CD4-positive, alpha-beta T cell (primary cell): ENCODE measurements at regions not wholly inside any gene's neighbourhood (a gene's known extent, or its start where the extent isn't known, plus 50 kb on each side); places are given as distances from the start of the nearest gene placed in this dataset.
"Not testable (repeated sequence)": the region's sequence is repeated elsewhere in the genome, so short reads cannot be mapped to it uniquely, and the experiment has no call there.

Source experiments
- ATAC-seq: fragments of 200-7000 bp; cut with Tn5 transposase; one replicate; pipeline ENCODE4 v1.10.0; 2022; ENCODE audit warnings: mild to moderate bottlenecking; ENCODE audit not compliant: poor library complexity
- CTCF ChIA-PET: fragments of 350-600 bp; sonication (Branson Sonifier 250); formaldehyde crosslinking; loops from one replicate; lab custom pipeline; 2021; ENCODE audit warnings: antibody characterized with exemption, inconsistent platforms; lab: Charles Lee
- POLR2A ChIA-PET: fragments of 350-600 bp; sonication (Branson Sonifier 250); formaldehyde crosslinking; loops from one replicate; lab custom pipeline; 2021; ENCODE audit warnings: antibody characterized with exemption, inconsistent platforms; lab: Charles Lee
- DNase-seq, 14 experiments: peaks; one replicate each; pipeline ENCODE4 v3.0.0-alpha.2; 2013 to 2020; ENCODE audit warnings: mixed read lengths in 2 of 14
- H3K27ac ChIP-seq, 2 donors: one replicate each; pipeline versions ENCODE4 v1.5.1 to v1.7.0; 2013; ENCODE audit warnings: low read length in 2 of 2, low read depth in 1 of 2, mild to moderate bottlenecking in 1 of 2
- H3K27me3 ChIP-seq, 2 experiments: 1 replicate in 1 of 2; 2 replicates in 1 of 2; pipeline versions ENCODE4 v1.6.1 to v1.7.0; 2013; ENCODE audit warnings: low read length in 2 of 2, control low read depth in 1 of 2, mild to moderate bottlenecking in 1 of 2, moderate library complexity in 1 of 2; ENCODE audit not compliant: insufficient read depth in 2 of 2, control insufficient read depth in 1 of 2
- H3K36me3 ChIP-seq: one replicate; pipeline ENCODE4 v1.6.1; 2013; ENCODE audit warnings: low read length, control low read depth; ENCODE audit not compliant: insufficient read depth
- H3K4me1 ChIP-seq: one replicate; pipeline ENCODE4 v1.6.1; 2013; ENCODE audit warnings: low read length, control low read depth; ENCODE audit not compliant: insufficient read depth
- H3K4me3 ChIP-seq: one replicate; pipeline ENCODE4 v1.5.1; 2013; ENCODE audit warnings: mild to moderate bottlenecking, low read length, moderate library complexity
- H3K9me3 ChIP-seq, 2 experiments: 1 replicate in 1 of 2; 2 replicates in 1 of 2; pipeline versions ENCODE4 v1.6.1 to v1.7.0; 2013; ENCODE audit warnings: low read length in 2 of 2, mild to moderate bottlenecking in 2 of 2, control low read depth in 1 of 2, moderate library complexity in 1 of 2; ENCODE audit not compliant: control insufficient read depth in 1 of 2, insufficient read depth in 1 of 2
- H3K27ac Mint-ChIP-seq: one replicate; pipeline ENCODE4 v1.8.0; 2020; ENCODE audit warnings: mixed read lengths
- H3K27me3 Mint-ChIP-seq: one replicate; pipeline ENCODE4 v1.8.0; 2021; ENCODE audit warnings: mixed read lengths
- H3K36me3 Mint-ChIP-seq: one replicate; pipeline ENCODE4 v1.8.0; 2021; ENCODE audit warnings: low read depth, mixed read lengths
- H3K4me1 Mint-ChIP-seq: one replicate; pipeline ENCODE4 v1.8.0; 2021; ENCODE audit warnings: low read depth, mixed read lengths
- H3K4me3 Mint-ChIP-seq: one replicate; pipeline ENCODE4 v1.8.0; 2020; ENCODE audit warnings: mild to moderate bottlenecking, mixed read lengths
- H3K9me3 Mint-ChIP-seq: one replicate; pipeline ENCODE4 v1.8.0; 2020; ENCODE audit warnings: mixed read lengths
- CTCF ChIP-seq: fragments of 200-600 bp; IDR thresholded peaks from one replicate; pipeline ENCODE4 v1.8.0; 2022; ENCODE audit warnings: antibody characterized with exemption, mild to moderate bottlenecking
- intact Hi-C, 2 experiments: fragments of 100-400 bp; cut with DNase I in 1 of 2; cut with micrococcal nuclease in 1 of 2; formaldehyde crosslinking; loops; one replicate each; pipeline versions ENCODE4 v1.15.1 to v1.9.0; 2023 to 2025; cut with DNase I, micrococcal nuclease

DNA sequence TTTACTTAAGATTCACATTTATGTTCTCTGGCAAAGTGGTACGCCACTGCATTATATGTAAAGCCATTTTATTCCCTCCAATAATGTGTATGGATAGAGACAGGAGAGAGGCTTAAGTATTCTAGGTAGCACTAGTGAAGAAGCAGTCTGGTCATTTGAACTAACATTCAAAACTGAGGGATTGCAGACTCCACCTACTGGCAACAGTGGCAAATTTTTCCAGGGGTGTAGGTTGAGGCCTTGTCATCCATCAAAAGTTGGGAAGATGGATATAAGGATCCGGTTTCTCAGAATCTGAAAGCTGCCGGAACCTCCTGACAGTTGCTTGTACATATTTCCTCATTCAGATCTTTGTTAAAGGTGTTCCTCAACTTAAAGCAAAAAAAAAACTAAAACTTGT lies 465.5 kb upstream of the FSHR start:
- Histone ChIP-seq H3K36me3 (no peaks in the 10 kb centered on the region), H3K4me3 (no peak overlapping the region), H3K4me1 (no peaks in the 10 kb centered on the region), H3K27ac (no peak overlapping the region), H3K27me3 (no peaks in the 10 kb centered on the region), H3K9me3 (no peaks in the 10 kb centered on the region)
- DNase-seq (no peak), ATAC-seq (no peak)
- no peak overlapping the region for H3K27ac Mint-ChIP-seq
- H3K4me3 Mint-ChIP-seq, result no peak overlapping the region
- CTCF ChIA-PET, result no interaction called here
- intact Hi-C loops, result no loop called here
- peaks cover 2% of the 10 kb centered on the region for H3K9me3 Mint-ChIP-seq
- no peaks in the 10 kb centered on the region for H3K4me1 Mint-ChIP-seq
- H3K36me3 Mint-ChIP-seq, result no peaks in the 10 kb centered on the region
- H3K27me3 Mint-ChIP-seq, result no peaks in the 10 kb centered on the region
- POLR2A ChIA-PET, result no interaction called here
- no peak for TF ChIP-seq CTCF

DNA sequence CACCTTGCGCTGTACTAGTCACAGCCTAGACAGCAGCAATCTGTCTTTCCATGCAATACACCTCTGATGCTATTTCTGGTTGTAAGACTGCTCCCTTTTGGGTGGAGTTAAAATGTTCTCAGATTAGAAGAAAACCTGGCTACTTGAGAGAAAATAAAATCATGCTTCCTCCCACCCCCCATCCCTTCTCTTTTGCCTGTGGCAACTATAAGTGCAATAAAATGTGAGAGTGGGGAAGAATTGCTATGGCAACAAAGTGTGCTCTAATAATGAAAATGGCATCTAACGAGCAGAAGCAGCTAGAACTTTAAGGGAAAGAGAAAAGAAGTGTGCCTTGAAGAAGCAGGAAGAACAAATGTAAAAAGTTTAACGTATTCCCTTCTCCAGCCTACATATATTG lies 464.2 kb upstream of the FSHR start:
- Mint-ChIP-seq H3K27ac (no peak overlapping the region), H3K4me3 (no peak overlapping the region)

DNA sequence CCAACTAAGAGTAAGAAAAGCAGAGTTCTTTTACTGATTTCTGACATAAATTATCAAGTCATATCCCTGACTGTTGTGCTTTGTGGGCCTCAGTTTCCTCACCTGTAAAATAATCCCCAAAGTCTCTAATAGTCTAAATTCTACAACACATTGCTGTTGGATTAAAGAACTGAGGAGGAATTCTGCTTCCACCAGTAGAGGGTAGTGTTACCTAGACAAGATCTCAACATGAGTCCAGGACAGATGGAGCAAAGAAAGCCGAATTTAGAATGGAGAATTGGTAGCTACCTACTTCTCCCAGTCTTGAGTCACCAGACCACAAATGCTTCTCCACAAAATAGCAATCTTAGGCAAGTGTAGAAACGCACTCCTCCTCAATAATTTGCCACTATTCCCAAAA lies 462.5 kb upstream of the FSHR start:
- no peaks in the 10 kb centered on the region for H3K27me3 Mint-ChIP-seq
- intact Hi-C loops, result no loop called here
- H3K27ac ChIP-seq, result no peak overlapping the region
- peaks cover 0 to 3% of the 10 kb centered on the region in 2 experiments for H3K9me3 ChIP-seq
- H3K4me3 Mint-ChIP-seq, result no peak overlapping the region
- H3K4me1 Mint-ChIP-seq, result no peaks in the 10 kb centered on the region
- DNase-seq (no peak), ATAC-seq (no peak)
- H3K36me3 Mint-ChIP-seq, result no peaks in the 10 kb centered on the region
- H3K36me3 ChIP-seq, result no peaks in the 10 kb centered on the region
- ChIA-PET CTCF (interaction anchor here (1.8 kb wide), 1 partner anchor 9 kb away, joined by 6 read pairs; no protein-coding TSS in a partner anchor), POLR2A (no interaction called here)
- TF ChIP-seq CTCF, result no peak
- H3K4me3 ChIP-seq, result no peak overlapping the region
- no peaks in the 10 kb centered on the region for H3K27me3 ChIP-seq
- H3K9me3 Mint-ChIP-seq, result peaks cover 2% of the 10 kb centered on the region
- H3K27ac Mint-ChIP-seq, result no peak overlapping the region
- H3K4me1 ChIP-seq, result no peaks in the 10 kb centered on the region

More for the DNA sequence above, 464.2 kb upstream of the FSHR start:
- no peaks in the 10 kb centered on the region for H3K36me3 ChIP-seq
- no peaks in the 10 kb centered on the region for H3K4me1 Mint-ChIP-seq
- H3K9me3 ChIP-seq, result no peaks in the 10 kb centered on the region
- DNase-seq (no peak), ATAC-seq (no peak)
- TF ChIP-seq CTCF, result no peak
- H3K27me3 Mint-ChIP-seq, result no peaks in the 10 kb centered on the region
- H3K4me3 ChIP-seq, result no peak overlapping the region
- ChIA-PET POLR2A (no interaction called here), CTCF (no interaction called here)
- H3K27me3 ChIP-seq, result no peaks in the 10 kb centered on the region
- no peaks in the 10 kb centered on the region for H3K4me1 ChIP-seq
- H3K9me3 Mint-ChIP-seq, result peaks cover 2% of the 10 kb centered on the region
- intact Hi-C loops, result no loop called here
- no peak overlapping the region for H3K27ac ChIP-seq
- H3K36me3 Mint-ChIP-seq, result no peaks in the 10 kb centered on the region

DNA sequence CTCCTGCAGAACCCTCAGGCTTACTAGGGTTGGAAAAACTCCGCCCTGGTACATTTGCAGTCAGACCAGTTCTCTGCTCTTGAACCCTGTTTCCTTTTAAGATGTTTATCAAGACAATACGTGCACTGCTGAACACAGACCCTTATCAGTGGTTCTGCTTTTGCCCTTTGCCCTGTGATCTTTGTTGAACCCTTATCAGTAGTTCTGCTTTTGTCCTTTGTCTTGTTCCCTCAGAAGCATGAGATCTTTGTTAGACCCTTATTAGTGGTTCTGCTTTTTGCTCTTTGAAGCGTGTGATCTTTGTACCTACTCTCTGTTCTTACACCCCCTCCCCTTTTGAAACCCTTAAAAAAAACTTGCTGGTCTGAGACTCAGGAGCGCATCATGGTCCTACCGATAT lies 457.5 kb upstream of the FSHR start:
- intact Hi-C loops, ATAC-seq, H3K9me3 Mint-ChIP-seq, H3K27me3 ChIP-seq, H3K4me3 Mint-ChIP-seq, H3K36me3 ChIP-seq, H3K9me3 ChIP-seq, H3K4me1 Mint-ChIP-seq, H3K4me3 ChIP-seq, CTCF ChIA-PET, POLR2A ChIA-PET, H3K27ac Mint-ChIP-seq, H3K27me3 Mint-ChIP-seq, DNase-seq, H3K36me3 Mint-ChIP-seq, H3K4me1 ChIP-seq, H3K27ac ChIP-seq: not testable (repeated sequence)
